GM12878 (cell line): ENCODE measurements at regions not wholly inside any gene's neighbourhood (a gene's known extent, or its start where the extent isn't known, plus 50 kb on each side); places are given as distances from the start of the nearest gene placed in this dataset.

Source experiments
- BRCA1 ChIP-seq: IDR thresholded peaks from 2 replicates; pipeline ENCODE4 v1.6.1; 2011; ENCODE audit warnings: low read depth, low read length, improper control_type of control experiment
- EZH2 ChIP-seq: IDR thresholded peaks from 2 replicates; pipeline ENCODE4 v1.6.1; 2012; ENCODE audit warnings: low read depth, mild to moderate bottlenecking, control low read depth, inconsistent platforms, low read length, borderline replicate concordance; ENCODE audit not compliant: control insufficient read depth
- POLR2AphosphoS5 ChIP-seq: IDR thresholded peaks from 2 replicates; pipeline ENCODE4 v1.6.1; 2011; ENCODE audit warnings: mild to moderate bottlenecking, low read length, inconsistent platforms
- RAD21 ChIP-seq: IDR thresholded peaks from 2 replicates; pipeline ENCODE4 v1.6.1; 2011; ENCODE audit warnings: mild to moderate bottlenecking, low read depth, low read length, moderate library complexity; ENCODE audit not compliant: insufficient read depth
- RCOR1 ChIP-seq: conservative IDR thresholded peaks from 2 replicates; pipeline ENCODE4 v1.6.1; 2012; ENCODE audit warnings: low read depth, low read length, improper control_type of control experiment
- WRNIP1 ChIP-seq: IDR thresholded peaks from 2 replicates; pipeline ENCODE4 v1.6.1; 2011; ENCODE audit warnings: low read depth, low read length, improper control_type of control experiment, borderline replicate concordance
- TF ChIP-seq, protein P1 (sequence below): IDR thresholded peaks from 2 replicates; pipeline ENCODE4 v1.6.1; 2011; ENCODE audit warnings: low read depth, mild to moderate bottlenecking, low read length, moderate library complexity, borderline replicate concordance; ENCODE audit errors: extremely low read depth
- TF ChIP-seq, protein P2 (sequence below), 3 experiments: IDR thresholded peaks in 2 of 3; conservative IDR thresholded peaks in 1 of 3; 2 replicates each; pipeline ENCODE4 v1.5.1; 2011; ENCODE audit warnings: low read depth in 3 of 3, low read length in 3 of 3, mild to moderate bottlenecking in 3 of 3, control low read depth in 2 of 3, moderate library complexity in 2 of 3, inconsistent platforms in 1 of 3, mixed read lengths in 1 of 3; ENCODE audit not compliant: control insufficient read depth in 2 of 3, insufficient read depth in 1 of 3; ENCODE audit errors: extremely low read depth in 1 of 3

DNA sequence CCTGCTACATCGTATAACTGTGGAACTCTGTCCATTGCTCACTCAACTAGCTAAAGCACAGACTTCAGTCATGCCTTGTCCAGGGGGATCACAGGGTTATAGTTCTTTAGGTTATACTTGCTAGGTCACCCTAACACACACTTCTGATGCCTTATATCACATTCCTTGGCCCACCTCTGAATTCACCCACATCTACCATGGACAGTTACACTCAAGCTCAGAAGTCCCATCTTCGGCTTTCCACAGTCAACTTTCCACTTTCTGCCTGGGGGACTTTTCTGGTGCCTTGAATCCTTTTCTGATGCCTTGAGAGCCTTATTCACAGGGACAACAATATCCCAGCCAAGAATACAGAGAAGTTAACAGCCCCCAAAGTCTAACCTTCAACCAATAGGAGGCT is 129.2 kb upstream of the MAOA start:
- TF ChIP-seq RCOR1 (no peak), BRCA1 (no peak), RAD21 (no peak), WRNIP1 (no peak), POLR2AphosphoS5 (no peak), EZH2 (no peak)
- TF ChIP-seq, protein P1, sequence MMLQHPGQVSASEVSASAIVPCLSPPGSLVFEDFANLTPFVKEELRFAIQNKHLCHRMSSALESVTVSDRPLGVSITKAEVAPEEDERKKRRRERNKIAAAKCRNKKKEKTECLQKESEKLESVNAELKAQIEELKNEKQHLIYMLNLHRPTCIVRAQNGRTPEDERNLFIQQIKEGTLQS, result no peak
- TF ChIP-seq, protein P2, sequence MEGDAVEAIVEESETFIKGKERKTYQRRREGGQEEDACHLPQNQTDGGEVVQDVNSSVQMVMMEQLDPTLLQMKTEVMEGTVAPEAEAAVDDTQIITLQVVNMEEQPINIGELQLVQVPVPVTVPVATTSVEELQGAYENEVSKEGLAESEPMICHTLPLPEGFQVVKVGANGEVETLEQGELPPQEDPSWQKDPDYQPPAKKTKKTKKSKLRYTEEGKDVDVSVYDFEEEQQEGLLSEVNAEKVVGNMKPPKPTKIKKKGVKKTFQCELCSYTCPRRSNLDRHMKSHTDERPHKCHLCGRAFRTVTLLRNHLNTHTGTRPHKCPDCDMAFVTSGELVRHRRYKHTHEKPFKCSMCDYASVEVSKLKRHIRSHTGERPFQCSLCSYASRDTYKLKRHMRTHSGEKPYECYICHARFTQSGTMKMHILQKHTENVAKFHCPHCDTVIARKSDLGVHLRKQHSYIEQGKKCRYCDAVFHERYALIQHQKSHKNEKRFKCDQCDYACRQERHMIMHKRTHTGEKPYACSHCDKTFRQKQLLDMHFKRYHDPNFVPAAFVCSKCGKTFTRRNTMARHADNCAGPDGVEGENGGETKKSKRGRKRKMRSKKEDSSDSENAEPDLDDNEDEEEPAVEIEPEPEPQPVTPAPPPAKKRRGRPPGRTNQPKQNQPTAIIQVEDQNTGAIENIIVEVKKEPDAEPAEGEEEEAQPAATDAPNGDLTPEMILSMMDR (IDR thresholded peaks at IDR 0.05 in 2 of 3, conservative IDR thresholded peaks at IDR 0.05 in 1 of 3; ENCODE audit: control insufficient read depth in 2 of 3, extremely low read depth in 1 of 3, insufficient read depth in 1 of 3, low read depth in 3 of 3, low read length in 3 of 3), result no peak
